IgD-negative memory B cell (primary cell): ENCODE measurements at regions not wholly inside any gene's neighbourhood (a gene's known extent, or its start where the extent isn't known, plus 50 kb on each side); places are given as distances from the start of the nearest gene placed in this dataset.

Experiments
- H3K27ac Mint-ChIP-seq, 3 donors: one replicate each; pipeline ENCODE4 v1.8.0; 2020 to 2022; ENCODE audit warnings: mild to moderate bottlenecking in 3 of 3, mixed read lengths in 3 of 3, moderate library complexity in 1 of 3
- H3K27me3 Mint-ChIP-seq: one replicate; pipeline ENCODE4 v1.8.0; 2021; ENCODE audit warnings: mixed read lengths
- H3K36me3 Mint-ChIP-seq: one replicate; pipeline ENCODE4 v1.8.0; 2020; ENCODE audit warnings: mild to moderate bottlenecking, mixed read lengths
- H3K4me1 Mint-ChIP-seq, 3 donors: one replicate each; pipeline ENCODE4 v1.8.0; 2020 to 2022; ENCODE audit warnings: mixed read lengths in 3 of 3, mild to moderate bottlenecking in 1 of 3
- H3K4me3 Mint-ChIP-seq, 4 donors: one replicate each; pipeline ENCODE4 v1.8.0; 2020 to 2022; ENCODE audit warnings: mild to moderate bottlenecking in 4 of 4, mixed read lengths in 4 of 4, moderate library complexity in 3 of 4
- H3K9me3 Mint-ChIP-seq, 3 donors: one replicate each; pipeline ENCODE4 v1.8.0; 2020 to 2021; ENCODE audit warnings: mixed read lengths in 3 of 3, mild to moderate bottlenecking in 1 of 3

GRCh38 chr5:40405996-40406740, 273.5 kb upstream of the PTGER4 start:
- Mint-ChIP-seq H3K36me3 (no peaks in the 10 kb centered on the region), H3K4me3 (peak overlapping the region in 2 of 4 donors; percentile 18 to 83), H3K27ac (peak overlapping the region; percentile 1 to 36 (median 32)), H3K4me1 (peaks cover 32 to 52% (median 32%) of the 10 kb centered on the region in 3 donors), H3K9me3 (no peaks in the 10 kb centered on the region), H3K27me3 (no peaks in the 10 kb centered on the region)

- H3K27me3 Mint-ChIP-seq, result no peaks in the 10 kb centered on the region
- no peaks in the 10 kb centered on the region for H3K9me3 Mint-ChIP-seq
- no peak overlapping the region for H3K27ac Mint-ChIP-seq
- H3K4me1 Mint-ChIP-seq, result peaks cover 26 to 42% (median 32%) of the 10 kb centered on the region in 3 donors
- no peak overlapping the region for H3K4me3 Mint-ChIP-seq
- H3K36me3 Mint-ChIP-seq, result no peaks in the 10 kb centered on the region
Observed at GRCh38 chr5:40405230-40405629, 274.5 kb upstream of the PTGER4 start.

- peak overlapping the region in 2 of 3 donors; percentile 11 to 40 for H3K27ac Mint-ChIP-seq
- H3K9me3 Mint-ChIP-seq, result no peaks in the 10 kb centered on the region
- peaks cover 23 to 38% (median 29%) of the 10 kb centered on the region in 3 donors for H3K4me1 Mint-ChIP-seq
- H3K36me3 Mint-ChIP-seq, result no peaks in the 10 kb centered on the region
- H3K27me3 Mint-ChIP-seq, result no peaks in the 10 kb centered on the region
- H3K4me3 Mint-ChIP-seq, result peak overlapping the region in 1 of 4 donors; percentile 52
Observed at GRCh38 chr5:40404613-40405012, 275.1 kb upstream of the PTGER4 start.

GRCh38 chr5:40402007-40402364, 277.7 kb upstream of the PTGER4 start:
- no peak overlapping the region for H3K27ac Mint-ChIP-seq
- H3K36me3 Mint-ChIP-seq, result no peaks in the 10 kb centered on the region
- H3K27me3 Mint-ChIP-seq, result no peaks in the 10 kb centered on the region
- no peaks in the 10 kb centered on the region for H3K9me3 Mint-ChIP-seq
- peaks cover 17 to 33% (median 25%) of the 10 kb centered on the region in 3 donors for H3K4me1 Mint-ChIP-seq
- H3K4me3 Mint-ChIP-seq, result no peak overlapping the region

GRCh38 chr5:40401284-40402006, 278.3 kb upstream of the PTGER4 start:
- no peak overlapping the region for H3K4me3 Mint-ChIP-seq

GRCh38 chr5:40400245-40400644, 279.5 kb upstream of the PTGER4 start:
- peaks cover 9 to 21% (median 13%) of the 10 kb centered on the region in 3 donors for H3K4me1 Mint-ChIP-seq
- H3K36me3 Mint-ChIP-seq, result no peaks in the 10 kb centered on the region
- H3K27ac Mint-ChIP-seq, result no peak overlapping the region
- no peaks in the 10 kb centered on the region for H3K27me3 Mint-ChIP-seq
- H3K9me3 Mint-ChIP-seq, result no peaks in the 10 kb centered on the region
- H3K4me3 Mint-ChIP-seq, result no peak overlapping the region

More at GRCh38 chr5:40401284-40402006, 278.3 kb upstream of the PTGER4 start:
- Mint-ChIP-seq H3K36me3 (no peaks in the 10 kb centered on the region), H3K27ac (no peak overlapping the region), H3K27me3 (no peaks in the 10 kb centered on the region), H3K9me3 (no peaks in the 10 kb centered on the region), H3K4me1 (peaks cover 12 to 29% (median 19%) of the 10 kb centered on the region in 3 donors)

- no peaks in the 10 kb centered on the region for H3K27me3 Mint-ChIP-seq
- no peak overlapping the region for H3K4me3 Mint-ChIP-seq
- peaks cover 3 to 14% (median 7%) of the 10 kb centered on the region in 3 donors for H3K4me1 Mint-ChIP-seq
- H3K9me3 Mint-ChIP-seq, result no peaks in the 10 kb centered on the region
- no peaks in the 10 kb centered on the region for H3K36me3 Mint-ChIP-seq
- no peak overlapping the region for H3K27ac Mint-ChIP-seq
Observed at GRCh38 chr5:40399349-40399748, 280.4 kb upstream of the PTGER4 start.

GRCh38 chr5:40397976-40398375, 281.7 kb upstream of the PTGER4 start:
- no peaks in the 10 kb centered on the region for H3K36me3 Mint-ChIP-seq
- H3K27me3 Mint-ChIP-seq, result no peaks in the 10 kb centered on the region
- no peaks in the 10 kb centered on the region for H3K9me3 Mint-ChIP-seq
- peaks cover 0 to 11% (median 4%) of the 10 kb centered on the region in 3 donors for H3K4me1 Mint-ChIP-seq
- H3K4me3 Mint-ChIP-seq, result no peak overlapping the region
- no peak overlapping the region for H3K27ac Mint-ChIP-seq

- peaks cover 0 to 14% (median 4%) of the 10 kb centered on the region in 3 donors for H3K4me1 Mint-ChIP-seq
- H3K27me3 Mint-ChIP-seq, result no peaks in the 10 kb centered on the region
- no peaks in the 10 kb centered on the region for H3K9me3 Mint-ChIP-seq
- H3K27ac Mint-ChIP-seq, result no peak overlapping the region
- no peak overlapping the region for H3K4me3 Mint-ChIP-seq
- no peaks in the 10 kb centered on the region for H3K36me3 Mint-ChIP-seq
Observed at GRCh38 chr5:40397091-40397490, 282.6 kb upstream of the PTGER4 start.

- no peaks in the 10 kb centered on the region for H3K27me3 Mint-ChIP-seq
- H3K4me3 Mint-ChIP-seq, result no peak overlapping the region
- H3K27ac Mint-ChIP-seq, result no peak overlapping the region
- no peaks in the 10 kb centered on the region for H3K36me3 Mint-ChIP-seq
- H3K9me3 Mint-ChIP-seq, result no peaks in the 10 kb centered on the region
- peaks cover 0 to 13% (median 2%) of the 10 kb centered on the region in 3 donors for H3K4me1 Mint-ChIP-seq
Observed at GRCh38 chr5:40396317-40396716, 283.4 kb upstream of the PTGER4 start.

GRCh38 chr5:40395251-40395650, 284.5 kb upstream of the PTGER4 start:
- H3K4me3 Mint-ChIP-seq, result no peak overlapping the region
- H3K27ac Mint-ChIP-seq, result no peak overlapping the region
- peaks cover 0 to 12% (median 0%) of the 10 kb centered on the region in 3 donors for H3K4me1 Mint-ChIP-seq
- H3K27me3 Mint-ChIP-seq, result no peaks in the 10 kb centered on the region
- no peaks in the 10 kb centered on the region for H3K9me3 Mint-ChIP-seq
- H3K36me3 Mint-ChIP-seq, result no peaks in the 10 kb centered on the region

GRCh38 chr5:40394698-40395097, 285.0 kb upstream of the PTGER4 start:
- no peaks in the 10 kb centered on the region for H3K36me3 Mint-ChIP-seq
- peaks cover 0 to 12% (median 0%) of the 10 kb centered on the region in 3 donors for H3K4me1 Mint-ChIP-seq
- H3K4me3 Mint-ChIP-seq, result no peak overlapping the region
- no peak overlapping the region for H3K27ac Mint-ChIP-seq
- no peaks in the 10 kb centered on the region for H3K9me3 Mint-ChIP-seq
- H3K27me3 Mint-ChIP-seq, result no peaks in the 10 kb centered on the region

GRCh38 chr5:40391642-40392041, 288.1 kb upstream of the PTGER4 start:
- H3K4me1 Mint-ChIP-seq, result peaks cover 0 to 18% (median 10%) of the 10 kb centered on the region in 3 donors

GRCh38 chr5:40390281-40391149, 289.2 kb upstream of the PTGER4 start:
- Mint-ChIP-seq H3K4me3 (no peak overlapping the region), H3K27ac (no peak overlapping the region), H3K27me3 (no peaks in the 10 kb centered on the region), H3K9me3 (no peaks in the 10 kb centered on the region), H3K4me1 (peaks cover 8 to 26% (median 18%) of the 10 kb centered on the region in 3 donors), H3K36me3 (no peaks in the 10 kb centered on the region)

More at GRCh38 chr5:40391642-40392041, 288.1 kb upstream of the PTGER4 start:
- Mint-ChIP-seq H3K36me3 (no peaks in the 10 kb centered on the region), H3K9me3 (no peaks in the 10 kb centered on the region), H3K27me3 (no peaks in the 10 kb centered on the region), H3K27ac (no peak overlapping the region), H3K4me3 (no peak overlapping the region)

GRCh38 chr5:40389591-40389990, 290.1 kb upstream of the PTGER4 start:
- Mint-ChIP-seq H3K27ac (no peak overlapping the region), H3K9me3 (no peaks in the 10 kb centered on the region), H3K4me3 (no peak overlapping the region)

More at GRCh38 chr5:40389591-40389990, 290.1 kb upstream of the PTGER4 start:
- Mint-ChIP-seq H3K4me1 (peaks cover 16 to 35% (median 24%) of the 10 kb centered on the region in 3 donors), H3K36me3 (no peaks in the 10 kb centered on the region), H3K27me3 (no peaks in the 10 kb centered on the region)
